Smooth muscle cell (in vitro differentiated cells): ENCODE measurements at regions not wholly inside any gene's neighbourhood (a gene's known extent, or its start where the extent isn't known, plus 50 kb on each side); places are given as distances from the start of the nearest gene placed in this dataset.

Experiments used
- DNase-seq: peaks from one replicate; lab custom pipeline; 2025; ENCODE audit not compliant: unreplicated experiment; lab: John Stamatoyannopoulos, UW
- H2AFZ ChIP-seq: fragments of 200-600 bp; sonication (generic); 2 replicates; pipeline ENCODE4 v1.6.0; 2016; ENCODE audit warnings: antibody characterized with exemption, low read depth, mild to moderate bottlenecking
- H3F3A ChIP-seq: fragments of 200-600 bp; sonication (generic); 2 replicates; pipeline ENCODE4 v1.6.0; 2017; ENCODE audit warnings: antibody characterized with exemption, low read depth
- H3K27ac ChIP-seq: fragments of 200-600 bp; sonication (generic); 2 replicates; pipeline ENCODE4 v1.5.1; 2016; ENCODE audit warnings: low read depth, mild to moderate bottlenecking
- H3K27me3 ChIP-seq: fragments of 200-600 bp; sonication (generic); 2 replicates; pipeline ENCODE4 v1.6.1; 2016; ENCODE audit warnings: low read depth, mild to moderate bottlenecking
- H3K36me3 ChIP-seq: fragments of 200-600 bp; sonication (generic); 2 replicates; pipeline ENCODE4 v1.5.1; 2016; ENCODE audit warnings: low read depth
- H3K4me1 ChIP-seq: fragments of 200-600 bp; sonication (generic); 2 replicates; pipeline ENCODE4 v1.5.1; 2016; ENCODE audit warnings: low read depth
- H3K4me2 ChIP-seq: fragments of 200-600 bp; sonication (generic); 2 replicates; pipeline ENCODE4 v1.6.0; 2016; ENCODE audit warnings: mild to moderate bottlenecking
- H3K4me3 ChIP-seq: fragments of 200-600 bp; sonication (generic); 2 replicates; pipeline ENCODE4 v1.5.1; 2016; ENCODE audit warnings: mild to moderate bottlenecking
- H3K79me2 ChIP-seq: fragments of 200-600 bp; sonication (generic); 2 replicates; pipeline ENCODE4 v1.6.0; 2016; ENCODE audit warnings: low read depth, mild to moderate bottlenecking
- H3K9ac ChIP-seq: fragments of 200-600 bp; sonication (generic); 2 replicates; pipeline ENCODE4 v1.6.0; 2016; ENCODE audit warnings: low read depth
- H3K9me3 ChIP-seq: fragments of 200-600 bp; sonication (generic); replicated peaks from 2 replicates; pipeline ENCODE4 v1.5.1; 2016; ENCODE audit warnings: low read depth
- H4K20me1 ChIP-seq: fragments of 200-600 bp; sonication (generic); 2 replicates; pipeline ENCODE4 v1.6.0; 2016; ENCODE audit warnings: low read depth
- CTCF ChIP-seq: fragments of 200-600 bp; sonication (generic); IDR thresholded peaks from 2 replicates; pipeline ENCODE4 v1.5.1; 2017; ENCODE audit warnings: borderline replicate concordance, mild to moderate bottlenecking, antibody characterized with exemption; ENCODE audit not compliant: insufficient read depth, poor library complexity, severe bottlenecking
- WGBS: methylation state at CpG from one replicate; pipeline ENCODE4 v1.1.7; 2016; ENCODE audit warnings: low lambda C conversion rate; 5-methylcytosine and 5-hydroxymethylcytosine counted together

DNA sequence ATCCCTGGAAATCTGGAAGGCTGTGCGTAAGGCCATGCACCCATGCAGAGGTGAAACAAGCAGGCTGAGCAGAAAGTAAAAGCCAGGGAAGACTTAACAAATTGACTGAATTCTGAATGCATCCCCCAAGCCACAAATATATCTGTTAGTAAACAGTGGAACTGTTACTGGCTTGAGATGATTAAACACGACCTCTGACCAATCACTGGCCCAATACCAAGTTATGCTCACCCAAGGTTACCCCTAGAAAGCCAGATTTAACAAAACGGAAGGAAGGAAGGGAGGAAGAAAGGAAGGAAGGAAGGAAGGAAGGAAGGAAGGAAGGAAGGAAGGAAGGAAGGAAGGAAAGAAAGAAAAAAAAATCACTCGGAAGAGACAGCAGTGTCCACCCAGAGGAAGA lies 215.8 kb upstream of the CCNG1 start:
- WGBS = 89% methylated on average over 4 of the region's 4 CpGs
- Histone ChIP-seq H3K4me3 (no peak overlapping the region), H3F3A (no peaks in the 10 kb centered on the region)

DNA sequence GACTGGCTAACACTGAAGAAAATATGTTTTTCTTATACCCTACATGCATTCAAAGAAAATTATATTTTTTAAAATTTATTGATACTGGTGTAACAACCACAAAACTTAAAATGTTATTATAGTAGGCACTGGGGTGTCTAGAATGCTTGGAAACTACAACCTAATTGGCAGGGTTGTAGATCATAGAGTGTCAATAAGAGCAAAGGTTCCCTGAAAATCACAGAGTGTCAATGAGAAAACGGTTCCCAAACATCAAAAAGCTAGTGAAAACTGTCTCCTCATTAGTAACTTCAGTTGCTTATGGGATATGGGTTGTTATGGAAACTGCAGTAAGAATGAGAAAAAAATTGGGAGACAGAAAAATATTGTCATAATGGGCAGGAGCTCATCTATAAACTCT lies 214.4 kb upstream of the CCNG1 start:
- Histone ChIP-seq H3K9ac (no peak overlapping the region), H3F3A (no peaks in the 10 kb centered on the region), H2AFZ (no peak overlapping the region), H3K79me2 (no peaks in the 10 kb centered on the region), H3K27ac (no peak overlapping the region), H3K9me3 (no peaks in the 10 kb centered on the region), H3K4me2 (no peak overlapping the region), H3K4me1 (no peaks in the 10 kb centered on the region), H3K27me3 (no peaks in the 10 kb centered on the region), H3K4me3 (no peak overlapping the region), H4K20me1 (no peaks in the 10 kb centered on the region), H3K36me3 (no peaks in the 10 kb centered on the region)
- no peak for TF ChIP-seq CTCF
- no peak for DNase-seq
- 91% methylated on average over 1 of the region's 1 CpG for WGBS

More for the DNA sequence above, 215.8 kb upstream of the CCNG1 start:
- Histone ChIP-seq H4K20me1 (no peaks in the 10 kb centered on the region), H3K79me2 (no peaks in the 10 kb centered on the region), H3K4me2 (no peak overlapping the region), H3K4me1 (no peaks in the 10 kb centered on the region), H2AFZ (no peak overlapping the region), H3K27me3 (no peaks in the 10 kb centered on the region), H3K9me3 (no peaks in the 10 kb centered on the region), H3K36me3 (no peaks in the 10 kb centered on the region), H3K27ac (no peak overlapping the region), H3K9ac (no peak overlapping the region)
- no peak for DNase-seq
- TF ChIP-seq CTCF = no peak

DNA sequence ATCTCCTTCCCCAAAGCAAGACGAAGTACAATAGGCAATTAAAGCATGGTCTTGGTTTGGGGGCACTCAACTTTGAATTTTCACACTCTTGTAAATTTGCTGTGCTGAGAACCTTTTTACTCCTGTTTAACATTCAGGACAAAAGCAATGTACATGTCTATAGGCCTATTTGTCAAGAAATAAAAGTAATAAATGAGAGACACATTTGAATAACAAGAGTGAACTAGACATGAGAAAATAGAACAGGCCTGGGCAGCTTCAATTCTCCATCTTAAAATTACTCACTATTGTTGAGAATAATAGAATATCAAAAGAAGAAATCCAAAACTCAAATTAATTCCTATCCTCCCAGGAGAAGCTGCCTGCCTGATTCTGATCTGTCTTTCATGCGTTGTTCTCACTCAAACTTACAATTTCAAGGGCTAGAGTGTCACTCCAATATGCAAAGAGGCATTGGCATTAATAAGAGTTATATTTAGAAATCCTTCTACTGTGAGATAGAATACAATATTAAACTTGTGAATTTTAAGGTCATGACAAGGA lies 192.9 kb upstream of the CCNG1 start:
- H2AFZ ChIP-seq = no peak overlapping the region
- no peak overlapping the region for H3K4me2 ChIP-seq
- no peak overlapping the region for H3K9ac ChIP-seq
- H3K4me1 ChIP-seq = no peaks in the 10 kb centered on the region
- H3K36me3 ChIP-seq = no peaks in the 10 kb centered on the region
- H3K4me3 ChIP-seq = no peak overlapping the region
- H4K20me1 ChIP-seq = no peaks in the 10 kb centered on the region
- WGBS = 88% methylated on average over 2 of the region's 2 CpGs
- no peak for TF ChIP-seq CTCF
- no peaks in the 10 kb centered on the region for H3K79me2 ChIP-seq
- DNase-seq = no peak
- H3K27me3 ChIP-seq = no peaks in the 10 kb centered on the region
- H3F3A ChIP-seq = no peaks in the 10 kb centered on the region
- H3K27ac ChIP-seq = no peak overlapping the region
- no peaks in the 10 kb centered on the region for H3K9me3 ChIP-seq

- H3K79me2 ChIP-seq = no peaks in the 10 kb centered on the region
- H3K27me3 ChIP-seq = no peaks in the 10 kb centered on the region
- no peaks in the 10 kb centered on the region for H3K36me3 ChIP-seq
- no peak overlapping the region for H2AFZ ChIP-seq
- H3K27ac ChIP-seq = no peak overlapping the region
- no peak for TF ChIP-seq CTCF
- no peak overlapping the region for H3K4me2 ChIP-seq
- H3K9me3 ChIP-seq = no peaks in the 10 kb centered on the region
- no peaks in the 10 kb centered on the region for H3K4me1 ChIP-seq
- H3F3A ChIP-seq = no peaks in the 10 kb centered on the region
- no peak overlapping the region for H3K4me3 ChIP-seq
- H4K20me1 ChIP-seq = no peaks in the 10 kb centered on the region
- no peak for DNase-seq
- no peak overlapping the region for H3K9ac ChIP-seq
- WGBS = 61% methylated on average over 2 of the region's 2 CpGs
Observed at GRCh38 chr5:163245584-163245983, 191.8 kb upstream of the CCNG1 start.
